Uterus (tissue), 2 donors: ENCODE measurements at regions not wholly inside any gene's neighbourhood (a gene's known extent, or its start where the extent isn't known, plus 50 kb on each side); places are given as distances from the start of the nearest gene placed in this dataset.

Experiments
- POLR2A ChIP-seq, 2 donors: fragments of 450-650 bp; IDR thresholded peaks; one replicate each; pipeline ENCODE4 v1.6.1; 2016; ENCODE audit warnings: antibody characterized with exemption in 2 of 2, mild to moderate bottlenecking in 1 of 2, moderate library complexity in 1 of 2
- TF ChIP-seq, protein P1 (sequence below), 4 experiments: fragments of 200-600 bp in 2 of 4; fragments of 450-650 bp in 2 of 4; sonication (generic) in 2 of 4; IDR thresholded peaks; one replicate each; pipeline ENCODE4 v1.5.1; 2016 to 2019; ENCODE audit warnings: antibody characterized with exemption in 4 of 4, mild to moderate bottlenecking in 2 of 4, moderate library complexity in 1 of 4

GRCh38 chr14:41385797-41386196 is 220.9 kb upstream of the LRFN5 start:
- TF ChIP-seq, protein P1, sequence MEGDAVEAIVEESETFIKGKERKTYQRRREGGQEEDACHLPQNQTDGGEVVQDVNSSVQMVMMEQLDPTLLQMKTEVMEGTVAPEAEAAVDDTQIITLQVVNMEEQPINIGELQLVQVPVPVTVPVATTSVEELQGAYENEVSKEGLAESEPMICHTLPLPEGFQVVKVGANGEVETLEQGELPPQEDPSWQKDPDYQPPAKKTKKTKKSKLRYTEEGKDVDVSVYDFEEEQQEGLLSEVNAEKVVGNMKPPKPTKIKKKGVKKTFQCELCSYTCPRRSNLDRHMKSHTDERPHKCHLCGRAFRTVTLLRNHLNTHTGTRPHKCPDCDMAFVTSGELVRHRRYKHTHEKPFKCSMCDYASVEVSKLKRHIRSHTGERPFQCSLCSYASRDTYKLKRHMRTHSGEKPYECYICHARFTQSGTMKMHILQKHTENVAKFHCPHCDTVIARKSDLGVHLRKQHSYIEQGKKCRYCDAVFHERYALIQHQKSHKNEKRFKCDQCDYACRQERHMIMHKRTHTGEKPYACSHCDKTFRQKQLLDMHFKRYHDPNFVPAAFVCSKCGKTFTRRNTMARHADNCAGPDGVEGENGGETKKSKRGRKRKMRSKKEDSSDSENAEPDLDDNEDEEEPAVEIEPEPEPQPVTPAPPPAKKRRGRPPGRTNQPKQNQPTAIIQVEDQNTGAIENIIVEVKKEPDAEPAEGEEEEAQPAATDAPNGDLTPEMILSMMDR (IDR thresholded peaks at IDR 0.05) = no peak
- TF ChIP-seq POLR2A (IDR thresholded peaks at IDR 0.05) = no peak
